ENCODE measurements at regions not wholly inside any gene's neighbourhood (a gene's known extent, or its start where the extent isn't known, plus 50 kb on each side); places are given as distances from the start of the nearest gene placed in this dataset.
"Not testable (repeated sequence)": the region's sequence is repeated elsewhere in the genome, so short reads cannot be mapped to it uniquely, and the experiment has no call there.

DNA sequence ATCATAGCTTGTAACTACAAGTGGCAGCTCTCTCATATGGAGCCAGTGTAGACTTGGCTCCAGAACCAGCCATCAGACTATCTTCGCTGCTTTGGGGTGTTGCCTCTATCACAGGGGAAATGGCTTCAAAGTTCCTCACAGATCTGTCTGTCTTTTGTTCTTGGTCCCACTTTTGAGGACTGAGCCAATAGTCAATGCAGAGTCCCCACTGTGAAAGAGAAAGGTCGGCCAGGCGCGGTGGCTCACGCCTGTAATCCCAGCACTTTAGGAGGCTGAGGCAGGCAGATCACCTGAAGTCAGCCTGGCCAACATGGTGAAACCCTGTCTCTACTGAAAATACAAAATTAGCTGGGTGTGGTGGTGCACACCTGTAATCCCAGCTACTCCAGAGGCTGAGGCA is 86.9 kb upstream of the FZD7 start:
- H3K9me3 ChIP-seq; H3K36me3 ChIP-seq; DNase-seq; H3K27me3 ChIP-seq; H3K9ac ChIP-seq (ENCODE audit: low read depth in 2 of 2, low read length in 2 of 2); intact Hi-C loops (cut with DNase I); H3K27ac ChIP-seq; H3K4me1 ChIP-seq; H3K4me3 ChIP-seq: not testable (repeated sequence)

DNA sequence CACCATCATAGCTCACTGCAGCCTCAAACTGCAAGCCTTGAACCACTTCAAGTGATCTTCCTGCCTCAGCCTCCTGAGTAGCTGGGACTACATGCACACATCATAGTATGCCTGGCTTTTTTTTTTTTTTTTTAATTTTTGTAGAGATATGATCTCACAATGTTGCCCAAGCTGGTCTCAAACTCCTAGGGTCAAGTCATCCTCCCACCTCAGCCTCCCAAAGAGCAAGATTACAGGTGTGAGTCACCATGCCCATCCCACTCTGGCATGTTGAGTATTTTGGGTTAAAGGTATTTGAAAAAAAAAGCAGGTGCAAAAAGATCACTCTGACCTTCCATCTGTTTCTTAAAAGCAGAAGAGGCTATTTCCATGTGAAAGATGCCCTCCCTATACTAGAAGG is 86.4 kb upstream of the FZD7 start:
- H3K36me3 ChIP-seq, result no peaks in the 10 kb centered on the region
- intact Hi-C loops (cut with DNase I), result no loop called here
- H3K4me3 ChIP-seq, result no peak overlapping the region
- H3K4me1 ChIP-seq, result no peaks in the 10 kb centered on the region
- no peak for DNase-seq
- TF ChIP-seq, protein P1, sequence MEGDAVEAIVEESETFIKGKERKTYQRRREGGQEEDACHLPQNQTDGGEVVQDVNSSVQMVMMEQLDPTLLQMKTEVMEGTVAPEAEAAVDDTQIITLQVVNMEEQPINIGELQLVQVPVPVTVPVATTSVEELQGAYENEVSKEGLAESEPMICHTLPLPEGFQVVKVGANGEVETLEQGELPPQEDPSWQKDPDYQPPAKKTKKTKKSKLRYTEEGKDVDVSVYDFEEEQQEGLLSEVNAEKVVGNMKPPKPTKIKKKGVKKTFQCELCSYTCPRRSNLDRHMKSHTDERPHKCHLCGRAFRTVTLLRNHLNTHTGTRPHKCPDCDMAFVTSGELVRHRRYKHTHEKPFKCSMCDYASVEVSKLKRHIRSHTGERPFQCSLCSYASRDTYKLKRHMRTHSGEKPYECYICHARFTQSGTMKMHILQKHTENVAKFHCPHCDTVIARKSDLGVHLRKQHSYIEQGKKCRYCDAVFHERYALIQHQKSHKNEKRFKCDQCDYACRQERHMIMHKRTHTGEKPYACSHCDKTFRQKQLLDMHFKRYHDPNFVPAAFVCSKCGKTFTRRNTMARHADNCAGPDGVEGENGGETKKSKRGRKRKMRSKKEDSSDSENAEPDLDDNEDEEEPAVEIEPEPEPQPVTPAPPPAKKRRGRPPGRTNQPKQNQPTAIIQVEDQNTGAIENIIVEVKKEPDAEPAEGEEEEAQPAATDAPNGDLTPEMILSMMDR (IDR thresholded peaks at IDR 0.05), result no peak
- H3K27me3 ChIP-seq, result no peaks in the 10 kb centered on the region
- H3K9ac ChIP-seq (ENCODE audit: low read depth in 2 of 2, low read length in 2 of 2), result no peak overlapping the region
- no peak overlapping the region for H3K27ac ChIP-seq
- H3K9me3 ChIP-seq, result no peaks in the 10 kb centered on the region

DNA sequence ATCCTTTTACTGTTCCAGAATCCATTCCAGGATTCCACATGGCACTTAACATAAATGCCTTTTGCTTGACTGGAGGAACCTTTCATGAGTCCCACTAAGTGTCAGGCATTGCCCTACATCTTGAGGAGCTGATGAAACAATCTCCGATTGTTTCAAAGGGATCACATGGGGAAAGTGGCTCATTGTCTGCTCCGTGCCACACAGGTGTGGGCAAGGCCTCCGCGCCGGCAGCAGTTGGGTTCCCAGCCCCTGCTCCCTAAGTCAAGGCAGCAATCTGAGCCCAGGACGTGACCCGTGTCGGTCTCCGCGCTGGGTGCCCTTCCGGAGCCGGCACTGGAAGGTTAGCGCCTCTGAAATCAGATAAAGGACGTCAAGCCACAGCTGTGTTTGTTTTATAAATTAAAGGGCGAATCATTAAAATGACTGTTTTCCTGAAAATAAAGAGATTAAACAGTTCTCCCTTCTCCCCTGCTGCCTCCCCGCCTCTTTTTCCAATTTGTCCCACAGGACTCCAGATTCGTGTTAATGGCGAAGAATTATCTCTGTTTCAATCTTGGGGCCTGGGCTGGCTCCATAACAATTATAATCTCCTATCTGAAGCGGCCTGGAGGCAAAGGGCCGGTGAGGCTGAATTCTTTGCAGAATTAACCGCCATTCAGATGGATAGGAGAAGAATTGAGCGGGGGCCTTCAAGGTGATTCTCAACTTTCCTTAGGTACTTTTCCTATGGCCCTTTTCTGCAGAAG is 84.3 kb upstream of the FZD7 start:
- Histone ChIP-seq H3K4me1 (no peaks in the 10 kb centered on the region), H3K36me3 (no peaks in the 10 kb centered on the region), H3K4me3 (no peak overlapping the region), H3K9me3 (no peaks in the 10 kb centered on the region), H3K9ac (ENCODE audit: low read depth in 2 of 2, low read length in 2 of 2) (no peak overlapping the region), H3K27ac (no peak overlapping the region), H3K27me3 (no peaks in the 10 kb centered on the region)
- TF ChIP-seq, protein P1 (IDR thresholded peaks at IDR 0.05), result no peak
- no peak for DNase-seq
- intact Hi-C loops (cut with DNase I), result no loop called here

- intact Hi-C loops (cut with DNase I), result no loop called here
- Histone ChIP-seq H3K27ac (no peak overlapping the region), H3K9me3 (no peaks in the 10 kb centered on the region), H3K4me3 (no peak overlapping the region), H3K9ac (ENCODE audit: low read depth in 2 of 2, low read length in 2 of 2) (no peak overlapping the region), H3K36me3 (no peaks in the 10 kb centered on the region), H3K4me1 (no peaks in the 10 kb centered on the region), H3K27me3 (no peaks in the 10 kb centered on the region)
- DNase-seq, result no peak
- TF ChIP-seq, protein P1 (IDR thresholded peaks at IDR 0.05), result no peak
Measured at GRCh38 chr2:201949927-201950246, 83.8 kb upstream of the FZD7 start.

GRCh38 chr2:201950606-201951005 is 83.0 kb upstream of the FZD7 start:
- H3K4me1 ChIP-seq, result no peaks in the 10 kb centered on the region
- H3K27me3 ChIP-seq, result no peaks in the 10 kb centered on the region
- TF ChIP-seq, protein P1 (IDR thresholded peaks at IDR 0.05), result no peak
- no peaks in the 10 kb centered on the region for H3K9me3 ChIP-seq
- intact Hi-C loops (cut with DNase I), result no loop called here
- no peak overlapping the region for H3K4me3 ChIP-seq
- no peak overlapping the region for H3K9ac ChIP-seq (ENCODE audit: low read depth in 2 of 2, low read length in 2 of 2)
- H3K36me3 ChIP-seq, result no peaks in the 10 kb centered on the region
- H3K27ac ChIP-seq, result no peak overlapping the region
- no peak for DNase-seq

DNA sequence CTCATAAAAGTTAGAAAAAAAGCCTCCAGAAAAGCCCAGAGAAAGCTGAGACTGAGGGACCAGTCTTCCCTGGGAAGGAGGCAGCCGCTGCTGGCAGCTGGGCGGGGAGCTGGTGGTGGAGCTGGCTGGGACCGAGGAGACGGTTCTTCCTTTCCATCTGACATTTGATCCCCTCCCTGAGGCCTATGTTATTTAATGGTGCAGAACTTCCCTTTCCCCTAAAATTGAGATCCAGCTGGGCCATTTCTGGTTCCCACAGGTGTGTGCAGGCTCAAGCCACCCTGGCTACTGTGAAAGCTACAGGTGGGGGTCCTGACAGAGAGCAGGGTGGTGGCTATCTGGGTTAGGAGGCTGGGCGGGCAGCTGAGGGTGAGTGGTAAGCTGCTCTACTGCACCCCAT is 81.5 kb upstream of the FZD7 start:
- TF ChIP-seq, protein P1 (IDR thresholded peaks at IDR 0.05), result no peak
- no peaks in the 10 kb centered on the region for H3K36me3 ChIP-seq
- intact Hi-C loops (cut with DNase I), result no loop called here
- DNase-seq, result no peak
- H3K9me3 ChIP-seq, result no peaks in the 10 kb centered on the region
- H3K27ac ChIP-seq, result no peak overlapping the region
- no peak overlapping the region for H3K9ac ChIP-seq (ENCODE audit: low read depth in 2 of 2, low read length in 2 of 2)
- H3K4me1 ChIP-seq, result no peaks in the 10 kb centered on the region
- no peak overlapping the region for H3K4me3 ChIP-seq
- no peaks in the 10 kb centered on the region for H3K27me3 ChIP-seq
